ENCODE measurements at regions not wholly inside any gene's neighbourhood (a gene's known extent, or its start where the extent isn't known, plus 50 kb on each side); places are given as distances from the start of the nearest gene placed in this dataset.
A peak's percentile ranks its signal among the peaks of the same experiment; 100 is the strongest.

DNA sequence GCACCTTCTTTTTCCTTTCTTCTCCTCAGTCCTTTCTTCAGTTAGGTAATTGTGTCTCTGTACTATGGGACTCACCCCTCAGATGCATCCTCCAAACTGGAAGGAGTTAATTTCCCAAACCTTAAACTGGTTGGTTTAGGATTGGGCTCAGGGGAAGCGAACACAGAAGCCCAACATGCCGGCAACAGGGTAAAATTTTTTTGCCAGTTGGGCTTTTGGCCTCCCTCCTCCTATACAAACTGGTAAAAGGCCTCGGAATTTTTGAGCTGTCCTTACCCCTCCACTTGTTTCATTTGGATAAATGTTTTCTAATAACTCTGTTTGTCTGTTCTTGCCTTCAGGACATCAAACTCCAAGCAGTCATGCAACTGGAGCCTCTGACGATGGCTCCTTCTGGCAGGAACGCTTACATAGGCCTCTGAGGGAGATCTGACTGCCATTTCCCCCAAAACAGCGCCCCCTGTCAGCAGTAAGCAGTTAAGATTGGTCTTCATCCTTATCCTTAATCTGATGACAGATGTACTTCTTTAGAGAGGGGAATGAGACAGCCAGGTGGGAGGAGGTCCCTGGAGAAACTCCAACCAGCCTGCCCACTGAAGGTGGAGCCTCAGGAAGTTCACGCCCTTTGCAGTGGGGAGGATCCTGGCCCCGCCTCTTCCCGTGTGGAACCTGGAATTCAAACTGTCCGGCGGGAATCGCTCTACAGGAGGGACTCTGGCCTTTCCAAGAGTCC is 57.8 kb upstream of the SPINK5 start:
- Histone ChIP-seq H3K4me3 (ENCODE audit: low read length) (no peak overlapping the region), H3K4me1 (ENCODE audit: insufficient read depth, low read length) (peaks cover 3% of the 10 kb centered on the region), H3K9ac (ENCODE audit: low read length) (no peak overlapping the region), H3K4me2 (ENCODE audit: low read length) (no peak overlapping the region), H4K20me1 (ENCODE audit: low read length) (no peaks in the 10 kb centered on the region), H3F3A (ENCODE audit: low read length, unreplicated experiment) (no peaks in the 10 kb centered on the region), H3K36me3 (ENCODE audit: low read depth, low read length) (peaks cover 8% of the 10 kb centered on the region; the same call in 1 of the 2 replicates), H3K79me2 (ENCODE audit: low read length) (no peaks in the 10 kb centered on the region), H3K9me3 (ENCODE audit: low read length) (peaks cover 18% of the 10 kb centered on the region), H3K9me2 (replicated peaks; ENCODE audit: low read length) (no peaks in the 10 kb centered on the region), H3K27ac (ENCODE audit: low read length) (no peak overlapping the region), H2AFZ (ENCODE audit: low read length) (no peak overlapping the region), H3K27me3 (ENCODE audit: low read length) (no peaks in the 10 kb centered on the region)
- BruUV-seq (replicated peaks), result no TSS peak
- ChIA-PET POLR2A (ENCODE audit: unreplicated experiment) (no interaction called here), CTCF (no interaction called here)
- intact Hi-C loops (cut with micrococcal nuclease), result no loop called here
- TF ChIP-seq CTCF (conservative IDR thresholded peaks at IDR 0.05; ENCODE audit: low read depth, low read length) (peak; percentile 62), EZH2 (IDR thresholded peaks at IDR 0.05; ENCODE audit: low read length, unreplicated experiment) (no peak), EZH2phosphoT487 (IDR thresholded peaks at IDR 0.05; ENCODE audit: borderline replicate concordance, low read length) (no peak)
- DNase-seq, result peak; percentile 21
- peak; percentile 22; the same call in 1 of the 2 replicates for ATAC-seq

DNA sequence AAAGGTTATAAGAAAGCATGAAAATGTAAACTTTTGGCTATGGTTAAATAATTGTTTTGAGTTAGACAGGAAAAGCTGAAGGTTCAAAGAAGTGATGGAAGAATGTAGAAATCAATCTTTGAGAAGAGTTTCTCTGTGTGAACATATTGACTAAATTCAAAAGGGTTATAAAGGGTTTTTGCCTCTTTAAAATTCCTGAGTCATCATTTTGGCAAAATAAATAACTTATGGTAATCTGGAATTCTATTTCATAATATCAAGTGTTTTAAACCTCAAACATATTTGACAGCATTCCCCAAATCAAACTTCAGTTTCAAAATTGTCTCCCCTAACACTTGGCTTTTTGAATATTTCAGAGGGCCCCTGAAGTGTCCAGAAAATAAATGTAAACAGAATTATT is 60.6 kb upstream of the SPINK5 start:
- Histone ChIP-seq H3K27me3 (ENCODE audit: low read length) (no peaks in the 10 kb centered on the region), H3K27ac (ENCODE audit: low read length) (no peak overlapping the region), H3F3A (ENCODE audit: low read length, unreplicated experiment) (no peaks in the 10 kb centered on the region), H4K20me1 (ENCODE audit: low read length) (no peaks in the 10 kb centered on the region), H3K79me2 (ENCODE audit: low read length) (no peaks in the 10 kb centered on the region), H3K36me3 (ENCODE audit: low read depth, low read length) (peaks cover 8% of the 10 kb centered on the region; the same call in 1 of the 2 replicates), H2AFZ (ENCODE audit: low read length) (no peak overlapping the region), H3K9me2 (replicated peaks; ENCODE audit: low read length) (no peaks in the 10 kb centered on the region), H3K9ac (ENCODE audit: low read length) (no peak overlapping the region), H3K4me1 (ENCODE audit: insufficient read depth, low read length) (peaks cover 7% of the 10 kb centered on the region; the same call in 1 of the 2 replicates), H3K9me3 (ENCODE audit: low read length) (peaks cover 21% of the 10 kb centered on the region), H3K4me2 (ENCODE audit: low read length) (no peak overlapping the region), H3K4me3 (ENCODE audit: low read length) (no peak overlapping the region)
- no TSS peak for BruUV-seq (replicated peaks)
- ChIA-PET POLR2A (ENCODE audit: unreplicated experiment) (no interaction called here), CTCF (no interaction called here)
- TF ChIP-seq EZH2 (IDR thresholded peaks at IDR 0.05; ENCODE audit: low read length, unreplicated experiment) (no peak), CTCF (conservative IDR thresholded peaks at IDR 0.05; ENCODE audit: low read depth, low read length) (no peak), EZH2phosphoT487 (IDR thresholded peaks at IDR 0.05; ENCODE audit: borderline replicate concordance, low read length) (no peak)
- ATAC-seq (no peak), DNase-seq (no peak)
- intact Hi-C loops (cut with micrococcal nuclease), result no loop called here

- Histone ChIP-seq H3K27ac (ENCODE audit: low read length) (no peak overlapping the region), H3F3A (ENCODE audit: low read length, unreplicated experiment) (no peaks in the 10 kb centered on the region), H3K4me1 (ENCODE audit: insufficient read depth, low read length) (peaks cover 7% of the 10 kb centered on the region; the same call in 1 of the 2 replicates), H3K36me3 (ENCODE audit: low read depth, low read length) (peaks cover 8% of the 10 kb centered on the region; the same call in 1 of the 2 replicates), H3K9me2 (replicated peaks; ENCODE audit: low read length) (no peaks in the 10 kb centered on the region), H4K20me1 (ENCODE audit: low read length) (no peaks in the 10 kb centered on the region), H3K9ac (ENCODE audit: low read length) (no peak overlapping the region), H3K79me2 (ENCODE audit: low read length) (no peaks in the 10 kb centered on the region), H3K4me3 (ENCODE audit: low read length) (no peak overlapping the region), H3K27me3 (ENCODE audit: low read length) (no peaks in the 10 kb centered on the region), H3K4me2 (ENCODE audit: low read length) (no peak overlapping the region), H2AFZ (ENCODE audit: low read length) (no peak overlapping the region), H3K9me3 (ENCODE audit: low read length) (peaks cover 21% of the 10 kb centered on the region)
- TF ChIP-seq CTCF (conservative IDR thresholded peaks at IDR 0.05; ENCODE audit: low read depth, low read length) (no peak), EZH2phosphoT487 (IDR thresholded peaks at IDR 0.05; ENCODE audit: borderline replicate concordance, low read length) (no peak), EZH2 (IDR thresholded peaks at IDR 0.05; ENCODE audit: low read length, unreplicated experiment) (no peak)
- DNase-seq (peak; percentile 40), ATAC-seq (no peak)
- BruUV-seq (replicated peaks), result no TSS peak
- CTCF ChIA-PET, result no interaction called here
- intact Hi-C loops (cut with micrococcal nuclease), result no loop called here
- POLR2A ChIA-PET (ENCODE audit: unreplicated experiment), result no interaction called here
Measured at GRCh38 chr5:148002451-148002850, 61.3 kb upstream of the SPINK5 start.
